ENCODE measurements at regions not wholly inside any gene's neighbourhood (a gene's known extent, or its start where the extent isn't known, plus 50 kb on each side); places are given as distances from the start of the nearest gene placed in this dataset.

- no peak for DNase-seq (ENCODE audit: low read depth)
Measured at GRCh38 chr5:4882186-4882585, 257.9 kb upstream of the ADAMTS16 start.

GRCh38 chr5:4883360-4883759 is 256.8 kb upstream of the ADAMTS16 start:
- no peak for DNase-seq (ENCODE audit: low read depth)

GRCh38 chr5:4893063-4893744 is 246.9 kb upstream of the ADAMTS16 start:
- no peak for DNase-seq (ENCODE audit: low read depth)

GRCh38 chr5:4896328-4896727 is 243.8 kb upstream of the ADAMTS16 start:
- no peak for DNase-seq (ENCODE audit: low read depth)

GRCh38 chr5:4901305-4901811 is 238.8 kb upstream of the ADAMTS16 start:
- no peak for DNase-seq (ENCODE audit: low read depth)

- no peak for DNase-seq (ENCODE audit: low read depth)
Measured at GRCh38 chr5:4901924-4902323, 238.2 kb upstream of the ADAMTS16 start.

GRCh38 chr5:4905674-4906520 is 234.2 kb upstream of the ADAMTS16 start:
- no peak for DNase-seq (ENCODE audit: low read depth)

- no peak for DNase-seq (ENCODE audit: low read depth)
Measured at GRCh38 chr5:4906786-4907185, 233.3 kb upstream of the ADAMTS16 start.

GRCh38 chr5:4907571-4907970 is 232.6 kb upstream of the ADAMTS16 start:
- DNase-seq (ENCODE audit: low read depth) = no peak

- no peak for DNase-seq (ENCODE audit: low read depth)
Measured at GRCh38 chr5:4909086-4909485, 231.0 kb upstream of the ADAMTS16 start.

- DNase-seq (ENCODE audit: low read depth) = no peak
Measured at GRCh38 chr5:4911646-4912403, 228.3 kb upstream of the ADAMTS16 start.

- no peak for DNase-seq (ENCODE audit: low read depth)
Measured at GRCh38 chr5:4921929-4922328, 218.2 kb upstream of the ADAMTS16 start.

- DNase-seq (ENCODE audit: low read depth) = no peak
Measured at GRCh38 chr5:4924577-4924976, 215.6 kb upstream of the ADAMTS16 start.

- no peak for DNase-seq (ENCODE audit: low read depth)
Measured at GRCh38 chr5:4927097-4927496, 213.0 kb upstream of the ADAMTS16 start.

GRCh38 chr5:4928409-4928808 is 211.7 kb upstream of the ADAMTS16 start:
- DNase-seq (ENCODE audit: low read depth) = no peak

- DNase-seq (ENCODE audit: low read depth) = no peak
Measured at GRCh38 chr5:4929092-4929655, 211.0 kb upstream of the ADAMTS16 start.

- no peak for DNase-seq (ENCODE audit: low read depth)
Measured at GRCh38 chr5:4939042-4939781, 200.9 kb upstream of the ADAMTS16 start.

- no peak for DNase-seq (ENCODE audit: low read depth)
Measured at GRCh38 chr5:4941161-4941560, 199.0 kb upstream of the ADAMTS16 start.

- peak; percentile 7 for DNase-seq (ENCODE audit: low read depth)
Measured at GRCh38 chr5:4941957-4942830, 197.9 kb upstream of the ADAMTS16 start.

- DNase-seq (ENCODE audit: low read depth) = no peak
Measured at GRCh38 chr5:4942831-4943178, 197.3 kb upstream of the ADAMTS16 start.

- DNase-seq (ENCODE audit: low read depth) = no peak
Measured at GRCh38 chr5:4945296-4945695, 194.8 kb upstream of the ADAMTS16 start.

Data from activated T-cell treated with anti-CD3 and anti-CD28 coated beads for 48 hours (primary cell).